GM03348 (cell line): ENCODE measurements at regions not wholly inside any gene's neighbourhood (a gene's known extent, or its start where the extent isn't known, plus 50 kb on each side); places are given as distances from the start of the nearest gene placed in this dataset.
A peak's percentile ranks its signal among the peaks of the same experiment; 100 is the strongest.

Source experiments
- DNase-seq: peaks from one replicate; pipeline ENCODE4 v3.0.0; 2012; ENCODE audit warnings: low spot score

- DNase-seq: no peak
Observed at GRCh38 chr13:107251341-107251740, 683.4 kb upstream of the ARGLU1 start.

GRCh38 chr13:107250628-107251027 lies 682.7 kb upstream of the ARGLU1 start:
- no peak for DNase-seq

GRCh38 chr13:107244241-107244640 lies 676.3 kb upstream of the ARGLU1 start:
- DNase-seq: no peak

- no peak for DNase-seq
Observed at GRCh38 chr13:107242138-107242537, 674.2 kb upstream of the ARGLU1 start.

GRCh38 chr13:107241381-107241780 lies 673.4 kb upstream of the ARGLU1 start:
- no peak for DNase-seq

- DNase-seq: no peak
Observed at GRCh38 chr13:107239213-107239612, 671.3 kb upstream of the ARGLU1 start.

- DNase-seq: no peak
Observed at GRCh38 chr13:107238262-107238981, 670.5 kb upstream of the ARGLU1 start.

GRCh38 chr13:107234319-107235073 lies 666.6 kb upstream of the ARGLU1 start:
- no peak for DNase-seq

GRCh38 chr13:107233541-107233940 lies 665.6 kb upstream of the ARGLU1 start:
- no peak for DNase-seq

GRCh38 chr13:107231944-107232343 lies 664.0 kb upstream of the ARGLU1 start:
- no peak for DNase-seq

GRCh38 chr13:107223867-107224266 lies 655.9 kb upstream of the ARGLU1 start:
- no peak for DNase-seq

- no peak for DNase-seq
Observed at GRCh38 chr13:107222597-107222996, 654.7 kb upstream of the ARGLU1 start.

- no peak for DNase-seq
Observed at GRCh38 chr13:107220245-107220644, 652.3 kb upstream of the ARGLU1 start.

GRCh38 chr13:107217251-107217650 lies 649.3 kb upstream of the ARGLU1 start:
- no peak for DNase-seq

- DNase-seq: no peak
Observed at GRCh38 chr13:107216046-107216755, 648.3 kb upstream of the ARGLU1 start.

GRCh38 chr13:107211073-107211472 lies 643.1 kb upstream of the ARGLU1 start:
- DNase-seq: peak; percentile 79

GRCh38 chr13:107210723-107211030 lies 642.7 kb upstream of the ARGLU1 start:
- peak; percentile 3 for DNase-seq

GRCh38 chr13:107209824-107210722 lies 642.1 kb upstream of the ARGLU1 start:
- no peak for DNase-seq

- no peak for DNase-seq
Observed at GRCh38 chr13:107208889-107209288, 641.0 kb upstream of the ARGLU1 start.

- peak; percentile 84 for DNase-seq
Observed at GRCh38 chr13:107205318-107206104, 637.6 kb upstream of the ARGLU1 start.

- DNase-seq: peak; percentile 11
Observed at GRCh38 chr13:107203146-107203847, 635.4 kb upstream of the ARGLU1 start.
